SK-N-SH (cell line): ENCODE measurements at regions not wholly inside any gene's neighbourhood (a gene's known extent, or its start where the extent isn't known, plus 50 kb on each side); places are given as distances from the start of the nearest gene placed in this dataset.

Experiments
- EZH2phosphoT487 ChIP-seq: fragments of 200-600 bp; sonication (generic); IDR thresholded peaks from 2 replicates; pipeline ENCODE4 v1.6.1; 2017; ENCODE audit warnings: low read depth, mixed run types, mild to moderate bottlenecking, antibody characterized with exemption, moderate library complexity, borderline replicate concordance
- RAD21 ChIP-seq: IDR thresholded peaks from 2 replicates; pipeline ENCODE4 v1.6.1; 2012; ENCODE audit warnings: mild to moderate bottlenecking, low read length
- TF ChIP-seq, protein P1 (sequence below): fragments of 200-600 bp; sonication (generic); IDR thresholded peaks from 2 replicates; pipeline ENCODE4 v1.6.1; 2017; ENCODE audit warnings: antibody characterized with exemption, mild to moderate bottlenecking, moderate library complexity

DNA sequence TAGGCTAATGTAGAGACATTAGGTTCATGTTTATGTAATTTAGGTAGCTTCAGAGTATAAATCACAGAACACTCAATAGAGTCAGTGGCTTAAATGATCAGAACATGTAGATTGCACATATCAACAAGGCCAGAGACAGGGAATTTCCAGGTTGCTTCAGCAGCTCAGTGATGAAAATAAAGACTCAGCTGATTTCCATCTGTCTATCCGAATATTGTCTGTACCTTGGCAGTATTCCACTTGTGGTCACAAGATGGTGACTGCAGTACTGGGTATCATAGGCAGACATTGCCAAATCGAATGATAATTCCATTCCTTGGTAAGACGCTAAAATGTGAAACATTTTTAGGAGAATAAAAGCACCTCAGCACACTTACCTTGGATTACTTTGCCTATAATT is 702.2 kb downstream of the MAT2B start:
- TF ChIP-seq EZH2phosphoT487 (no peak), RAD21 (peak; percentile 32)
- TF ChIP-seq, protein P1, sequence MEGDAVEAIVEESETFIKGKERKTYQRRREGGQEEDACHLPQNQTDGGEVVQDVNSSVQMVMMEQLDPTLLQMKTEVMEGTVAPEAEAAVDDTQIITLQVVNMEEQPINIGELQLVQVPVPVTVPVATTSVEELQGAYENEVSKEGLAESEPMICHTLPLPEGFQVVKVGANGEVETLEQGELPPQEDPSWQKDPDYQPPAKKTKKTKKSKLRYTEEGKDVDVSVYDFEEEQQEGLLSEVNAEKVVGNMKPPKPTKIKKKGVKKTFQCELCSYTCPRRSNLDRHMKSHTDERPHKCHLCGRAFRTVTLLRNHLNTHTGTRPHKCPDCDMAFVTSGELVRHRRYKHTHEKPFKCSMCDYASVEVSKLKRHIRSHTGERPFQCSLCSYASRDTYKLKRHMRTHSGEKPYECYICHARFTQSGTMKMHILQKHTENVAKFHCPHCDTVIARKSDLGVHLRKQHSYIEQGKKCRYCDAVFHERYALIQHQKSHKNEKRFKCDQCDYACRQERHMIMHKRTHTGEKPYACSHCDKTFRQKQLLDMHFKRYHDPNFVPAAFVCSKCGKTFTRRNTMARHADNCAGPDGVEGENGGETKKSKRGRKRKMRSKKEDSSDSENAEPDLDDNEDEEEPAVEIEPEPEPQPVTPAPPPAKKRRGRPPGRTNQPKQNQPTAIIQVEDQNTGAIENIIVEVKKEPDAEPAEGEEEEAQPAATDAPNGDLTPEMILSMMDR: no peak
